ENCODE measurements at regions not wholly inside any gene's neighbourhood (a gene's known extent, or its start where the extent isn't known, plus 50 kb on each side); places are given as distances from the start of the nearest gene placed in this dataset.

DNA sequence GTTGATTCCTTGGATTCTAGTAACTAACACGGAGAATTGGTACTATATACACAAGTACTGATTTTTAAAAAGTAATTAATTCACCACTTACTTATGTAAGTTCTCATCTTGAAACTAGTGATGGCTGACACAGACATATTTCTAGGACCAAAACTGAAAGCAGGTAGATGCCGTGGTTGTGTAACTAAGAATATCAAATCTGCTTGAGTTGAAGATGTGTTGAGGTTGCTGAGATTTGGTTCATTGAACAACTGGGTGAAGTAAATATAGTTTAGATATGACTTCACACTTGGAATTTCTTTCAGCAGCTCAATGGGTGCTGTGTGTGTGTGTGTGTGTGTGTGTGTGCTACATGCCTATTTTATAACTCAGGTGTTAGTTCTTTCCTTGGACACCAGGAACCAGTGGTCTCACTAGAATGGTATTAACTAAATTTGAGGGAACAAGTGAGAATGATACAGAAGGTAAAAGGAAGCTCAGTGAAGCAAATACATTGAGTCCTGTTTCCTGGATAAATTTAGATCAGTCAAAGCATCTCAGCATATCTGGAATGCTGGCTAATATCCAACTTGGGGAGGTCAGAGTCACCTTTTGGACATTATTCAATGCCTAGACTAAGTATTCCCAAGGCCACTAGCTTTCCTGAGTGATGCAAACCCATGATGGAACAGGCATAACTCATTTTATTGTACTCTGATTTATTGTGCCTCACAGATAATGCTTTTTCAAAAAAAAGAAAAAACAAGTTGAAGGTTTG, 110.7 kb upstream of the ZEB2 start:
- no peak overlapping the region for H3K27ac ChIP-seq
- no peak overlapping the region for H3K4me3 ChIP-seq
- intact Hi-C loops (cut with DNase I; ENCODE audit: low total_unique reads), result no loop called here
- no peaks in the 10 kb centered on the region for H3K4me1 ChIP-seq
- H3K27me3 ChIP-seq, result no peaks in the 10 kb centered on the region
- H3K36me3 ChIP-seq, result no peaks in the 10 kb centered on the region
- no peaks in the 10 kb centered on the region for H3K9me3 ChIP-seq
- no peak for DNase-seq
- no peak for TF ChIP-seq POLR2A (IDR thresholded peaks at IDR 0.05)
- TF ChIP-seq, protein P1, sequence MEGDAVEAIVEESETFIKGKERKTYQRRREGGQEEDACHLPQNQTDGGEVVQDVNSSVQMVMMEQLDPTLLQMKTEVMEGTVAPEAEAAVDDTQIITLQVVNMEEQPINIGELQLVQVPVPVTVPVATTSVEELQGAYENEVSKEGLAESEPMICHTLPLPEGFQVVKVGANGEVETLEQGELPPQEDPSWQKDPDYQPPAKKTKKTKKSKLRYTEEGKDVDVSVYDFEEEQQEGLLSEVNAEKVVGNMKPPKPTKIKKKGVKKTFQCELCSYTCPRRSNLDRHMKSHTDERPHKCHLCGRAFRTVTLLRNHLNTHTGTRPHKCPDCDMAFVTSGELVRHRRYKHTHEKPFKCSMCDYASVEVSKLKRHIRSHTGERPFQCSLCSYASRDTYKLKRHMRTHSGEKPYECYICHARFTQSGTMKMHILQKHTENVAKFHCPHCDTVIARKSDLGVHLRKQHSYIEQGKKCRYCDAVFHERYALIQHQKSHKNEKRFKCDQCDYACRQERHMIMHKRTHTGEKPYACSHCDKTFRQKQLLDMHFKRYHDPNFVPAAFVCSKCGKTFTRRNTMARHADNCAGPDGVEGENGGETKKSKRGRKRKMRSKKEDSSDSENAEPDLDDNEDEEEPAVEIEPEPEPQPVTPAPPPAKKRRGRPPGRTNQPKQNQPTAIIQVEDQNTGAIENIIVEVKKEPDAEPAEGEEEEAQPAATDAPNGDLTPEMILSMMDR (IDR thresholded peaks at IDR 0.05), result no peak

DNA sequence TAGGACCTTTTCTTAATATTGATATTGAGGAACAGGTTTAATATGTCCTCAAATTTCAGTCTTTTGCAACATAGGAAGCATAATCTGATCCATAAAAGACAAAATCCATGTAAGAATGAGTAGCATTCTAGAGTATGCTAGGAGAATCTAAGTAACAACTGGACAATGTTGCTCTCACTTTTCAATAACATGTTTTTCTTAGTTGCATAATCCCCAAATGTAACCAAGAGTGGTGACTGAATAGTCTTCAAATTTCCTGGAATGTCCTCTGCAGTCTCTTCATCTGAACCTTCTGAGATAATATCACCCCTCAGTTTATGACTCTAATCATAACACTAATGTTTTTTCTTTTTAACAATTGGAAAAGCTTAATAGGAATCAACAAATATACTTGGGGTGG, 110.0 kb upstream of the ZEB2 start:
- H3K36me3 ChIP-seq, result no peaks in the 10 kb centered on the region

GRCh38 chr2:144628566-144628965, 108.6 kb upstream of the ZEB2 start:
- Histone ChIP-seq H3K4me1 (no peaks in the 10 kb centered on the region), H3K27ac (no peak overlapping the region), H3K4me3 (no peak overlapping the region), H3K9me3 (no peaks in the 10 kb centered on the region), H3K36me3 (no peaks in the 10 kb centered on the region), H3K27me3 (no peaks in the 10 kb centered on the region)
- DNase-seq, result no peak
- intact Hi-C loops (cut with DNase I; ENCODE audit: low total_unique reads), result no loop called here
- no peak for TF ChIP-seq POLR2A (IDR thresholded peaks at IDR 0.05)
- TF ChIP-seq, protein P1 (IDR thresholded peaks at IDR 0.05), result no peak

More for the DNA sequence above, 110.0 kb upstream of the ZEB2 start:
- Histone ChIP-seq H3K4me3 (no peak overlapping the region), H3K27me3 (no peaks in the 10 kb centered on the region), H3K4me1 (no peaks in the 10 kb centered on the region), H3K27ac (no peak overlapping the region), H3K9me3 (no peaks in the 10 kb centered on the region)
- intact Hi-C loops (cut with DNase I; ENCODE audit: low total_unique reads), result no loop called here
- DNase-seq, result no peak
- TF ChIP-seq, protein P1 (IDR thresholded peaks at IDR 0.05), result no peak
- no peak for TF ChIP-seq POLR2A (IDR thresholded peaks at IDR 0.05)

GRCh38 chr2:144625626-144626025, 105.7 kb upstream of the ZEB2 start:
- Histone ChIP-seq H3K27me3 (no peaks in the 10 kb centered on the region), H3K4me3 (no peak overlapping the region), H3K27ac (no peak overlapping the region), H3K36me3 (no peaks in the 10 kb centered on the region), H3K9me3 (peaks cover 0 to 2% of the 10 kb centered on the region in 2 donors), H3K4me1 (no peaks in the 10 kb centered on the region)
- no peak for DNase-seq
- TF ChIP-seq, protein P1 (IDR thresholded peaks at IDR 0.05), result no peak
- intact Hi-C loops (cut with DNase I; ENCODE audit: low total_unique reads), result no loop called here

GRCh38 chr2:144625226-144625625, 105.3 kb upstream of the ZEB2 start:
- intact Hi-C loops (cut with DNase I; ENCODE audit: low total_unique reads), result no loop called here
- no peaks in the 10 kb centered on the region for H3K27me3 ChIP-seq
- no peak for DNase-seq
- TF ChIP-seq, protein P1 (IDR thresholded peaks at IDR 0.05), result no peak
- no peak for TF ChIP-seq POLR2A (IDR thresholded peaks at IDR 0.05)
- H3K9me3 ChIP-seq, result peaks cover 0 to 2% of the 10 kb centered on the region in 2 donors
- H3K4me1 ChIP-seq, result no peaks in the 10 kb centered on the region
- H3K4me3 ChIP-seq, result no peak overlapping the region
- H3K27ac ChIP-seq, result no peak overlapping the region
- H3K36me3 ChIP-seq, result no peaks in the 10 kb centered on the region

All from uterus (tissue), 3 donors.